ENCODE measurements at regions not wholly inside any gene's neighbourhood (a gene's known extent, or its start where the extent isn't known, plus 50 kb on each side); places are given as distances from the start of the nearest gene placed in this dataset.

DNA sequence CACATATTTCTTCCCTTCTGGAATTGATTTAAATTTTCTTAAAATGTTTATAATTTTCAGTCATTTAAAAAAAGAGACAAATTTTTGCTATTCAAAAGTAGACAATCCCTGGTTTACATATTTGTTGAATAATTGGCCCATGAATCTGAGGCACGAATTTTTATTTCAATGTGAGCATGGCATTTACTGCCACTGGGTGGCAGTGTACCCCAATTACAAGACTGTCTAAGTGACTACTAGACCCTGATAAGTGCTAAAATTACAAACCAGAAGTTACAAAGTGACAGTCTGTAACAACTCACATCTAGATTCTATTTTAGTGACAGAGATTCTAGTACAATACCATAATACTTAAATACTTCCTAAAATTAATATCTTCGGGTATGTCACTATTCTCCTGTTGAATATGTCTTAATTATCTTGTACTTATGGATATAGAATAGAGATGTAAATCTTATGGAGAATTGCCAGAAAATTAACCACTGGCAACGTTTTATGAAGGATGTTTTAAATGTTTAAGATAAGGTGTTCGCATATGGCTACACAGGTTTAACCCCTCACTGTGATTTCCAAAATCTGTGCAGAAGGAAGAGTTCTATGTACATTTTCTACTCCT, 235.8 kb downstream of the MAP2K4 start:
- TF ChIP-seq, protein P1, sequence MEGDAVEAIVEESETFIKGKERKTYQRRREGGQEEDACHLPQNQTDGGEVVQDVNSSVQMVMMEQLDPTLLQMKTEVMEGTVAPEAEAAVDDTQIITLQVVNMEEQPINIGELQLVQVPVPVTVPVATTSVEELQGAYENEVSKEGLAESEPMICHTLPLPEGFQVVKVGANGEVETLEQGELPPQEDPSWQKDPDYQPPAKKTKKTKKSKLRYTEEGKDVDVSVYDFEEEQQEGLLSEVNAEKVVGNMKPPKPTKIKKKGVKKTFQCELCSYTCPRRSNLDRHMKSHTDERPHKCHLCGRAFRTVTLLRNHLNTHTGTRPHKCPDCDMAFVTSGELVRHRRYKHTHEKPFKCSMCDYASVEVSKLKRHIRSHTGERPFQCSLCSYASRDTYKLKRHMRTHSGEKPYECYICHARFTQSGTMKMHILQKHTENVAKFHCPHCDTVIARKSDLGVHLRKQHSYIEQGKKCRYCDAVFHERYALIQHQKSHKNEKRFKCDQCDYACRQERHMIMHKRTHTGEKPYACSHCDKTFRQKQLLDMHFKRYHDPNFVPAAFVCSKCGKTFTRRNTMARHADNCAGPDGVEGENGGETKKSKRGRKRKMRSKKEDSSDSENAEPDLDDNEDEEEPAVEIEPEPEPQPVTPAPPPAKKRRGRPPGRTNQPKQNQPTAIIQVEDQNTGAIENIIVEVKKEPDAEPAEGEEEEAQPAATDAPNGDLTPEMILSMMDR (conservative IDR thresholded peaks at IDR 0.05), result peak; percentile 92
- TF ChIP-seq ZFX (IDR thresholded peaks at IDR 0.05), result no peak

All from C4-2B (cell line).